HUES48 (cell line): ENCODE measurements at regions not wholly inside any gene's neighbourhood (a gene's known extent, or its start where the extent isn't known, plus 50 kb on each side); places are given as distances from the start of the nearest gene placed in this dataset.

Source experiments
- H3K27ac ChIP-seq: one replicate; pipeline ENCODE4 v1.7.0; 2013; ENCODE audit warnings: low read depth, low read length, inconsistent platforms
- H3K27me3 ChIP-seq: 2 replicates; pipeline ENCODE4 v1.6.1; 2013; ENCODE audit warnings: mild to moderate bottlenecking, low read length; ENCODE audit not compliant: control insufficient read depth, insufficient read depth
- H3K36me3 ChIP-seq: 2 replicates; pipeline ENCODE4 v1.6.1; 2013; ENCODE audit warnings: low read length; ENCODE audit not compliant: control insufficient read depth, insufficient read depth
- H3K4me1 ChIP-seq: 2 replicates; pipeline ENCODE4 v1.6.1; 2013; ENCODE audit warnings: mild to moderate bottlenecking, low read length; ENCODE audit not compliant: control insufficient read depth, insufficient read depth
- H3K4me3 ChIP-seq: 2 replicates; pipeline ENCODE4 v1.5.1; 2013; ENCODE audit warnings: mild to moderate bottlenecking, low read depth, low read length
- H3K9ac ChIP-seq: 2 replicates; pipeline ENCODE4 v1.6.1; 2013; ENCODE audit warnings: mild to moderate bottlenecking, low read depth, low read length, moderate library complexity
- H3K9me3 ChIP-seq: 2 replicates; pipeline ENCODE4 v1.6.1; 2013; ENCODE audit warnings: low read length; ENCODE audit not compliant: control insufficient read depth, insufficient read depth

- Histone ChIP-seq H3K9ac (no peak overlapping the region), H3K27ac (peak overlapping the region; percentile 5), H3K4me3 (no peak overlapping the region), H3K4me1 (no peaks in the 10 kb centered on the region), H3K27me3 (no peaks in the 10 kb centered on the region), H3K9me3 (peaks cover 7% of the 10 kb centered on the region; the same call in 1 of the 2 replicates), H3K36me3 (no peaks in the 10 kb centered on the region)
Observed at GRCh38 chr9:7879551-7880245, 80.1 kb upstream of the DMAC1 start.

- no peak overlapping the region for H3K9ac ChIP-seq
- no peaks in the 10 kb centered on the region for H3K27me3 ChIP-seq
- H3K4me1 ChIP-seq, result no peaks in the 10 kb centered on the region
- H3K36me3 ChIP-seq, result no peaks in the 10 kb centered on the region
- H3K4me3 ChIP-seq, result no peak overlapping the region
- no peak overlapping the region for H3K27ac ChIP-seq
- peaks cover 4% of the 10 kb centered on the region; the same call in 1 of the 2 replicates for H3K9me3 ChIP-seq
Observed at GRCh38 chr9:7871977-7872730, 72.6 kb upstream of the DMAC1 start.

- Histone ChIP-seq H3K27ac (no peak overlapping the region), H3K9me3 (no peaks in the 10 kb centered on the region), H3K4me3 (no peak overlapping the region), H3K36me3 (no peaks in the 10 kb centered on the region), H3K9ac (no peak overlapping the region), H3K27me3 (no peaks in the 10 kb centered on the region), H3K4me1 (no peaks in the 10 kb centered on the region)
Observed at GRCh38 chr9:7869340-7869739, 69.8 kb upstream of the DMAC1 start.

GRCh38 chr9:7862170-7862569 is 62.6 kb upstream of the DMAC1 start:
- Histone ChIP-seq H3K4me3 (no peak overlapping the region), H3K9ac (no peak overlapping the region), H3K27me3 (no peaks in the 10 kb centered on the region)

GRCh38 chr9:7861086-7861485 is 61.5 kb upstream of the DMAC1 start:
- Histone ChIP-seq H3K4me3 (no peak overlapping the region), H3K9me3 (no peaks in the 10 kb centered on the region), H3K4me1 (no peaks in the 10 kb centered on the region), H3K36me3 (no peaks in the 10 kb centered on the region), H3K27me3 (no peaks in the 10 kb centered on the region), H3K27ac (no peak overlapping the region), H3K9ac (no peak overlapping the region)

More at GRCh38 chr9:7862170-7862569, 62.6 kb upstream of the DMAC1 start:
- Histone ChIP-seq H3K36me3 (no peaks in the 10 kb centered on the region), H3K4me1 (no peaks in the 10 kb centered on the region), H3K27ac (no peak overlapping the region), H3K9me3 (no peaks in the 10 kb centered on the region)

GRCh38 chr9:7860335-7860709 is 60.7 kb upstream of the DMAC1 start:
- Histone ChIP-seq H3K9me3 (no peaks in the 10 kb centered on the region), H3K27ac (no peak overlapping the region), H3K9ac (no peak overlapping the region), H3K4me1 (no peaks in the 10 kb centered on the region), H3K4me3 (no peak overlapping the region), H3K27me3 (no peaks in the 10 kb centered on the region), H3K36me3 (no peaks in the 10 kb centered on the region)

GRCh38 chr9:7859701-7860334 is 60.2 kb upstream of the DMAC1 start:
- Histone ChIP-seq H3K27ac (no peak overlapping the region), H3K4me3 (no peak overlapping the region), H3K4me1 (no peaks in the 10 kb centered on the region), H3K9me3 (no peaks in the 10 kb centered on the region), H3K27me3 (no peaks in the 10 kb centered on the region), H3K9ac (no peak overlapping the region), H3K36me3 (no peaks in the 10 kb centered on the region)

- no peaks in the 10 kb centered on the region for H3K36me3 ChIP-seq
- no peak overlapping the region for H3K27ac ChIP-seq
- H3K4me3 ChIP-seq, result no peak overlapping the region
- no peaks in the 10 kb centered on the region for H3K27me3 ChIP-seq
- no peaks in the 10 kb centered on the region for H3K9me3 ChIP-seq
- H3K4me1 ChIP-seq, result no peaks in the 10 kb centered on the region
- no peak overlapping the region for H3K9ac ChIP-seq
Observed at GRCh38 chr9:7858166-7858565, 58.6 kb upstream of the DMAC1 start.

GRCh38 chr9:7854763-7855162 is 55.2 kb upstream of the DMAC1 start:
- no peak overlapping the region for H3K27ac ChIP-seq
- H3K4me1 ChIP-seq, result peaks cover 3% of the 10 kb centered on the region
- no peaks in the 10 kb centered on the region for H3K9me3 ChIP-seq
- no peak overlapping the region for H3K4me3 ChIP-seq
- H3K9ac ChIP-seq, result no peak overlapping the region
- no peaks in the 10 kb centered on the region for H3K27me3 ChIP-seq
- no peaks in the 10 kb centered on the region for H3K36me3 ChIP-seq
